Psoas muscle (tissue), 7 donors: ENCODE measurements at regions not wholly inside any gene's neighbourhood (a gene's known extent, or its start where the extent isn't known, plus 50 kb on each side); places are given as distances from the start of the nearest gene placed in this dataset.

ENCODE experiments used
- ATAC-seq, 4 donors: fragments of 200-7000 bp; cut with Tn5 transposase; one replicate each; pipeline ENCODE4 v1.9.1; 2020; ENCODE audit warnings: moderate library complexity in 3 of 4, mild to moderate bottlenecking in 2 of 4
- DNase-seq, 2 donors: peaks; one replicate each; pipeline ENCODE4 v3.0.0-alpha.2; 2020
- H3K27ac ChIP-seq: fragments of 200-600 bp; one replicate; pipeline ENCODE4 v1.8.0; 2022
- H3K27me3 ChIP-seq, 3 donors: fragments of 200-600 bp in 1 of 3; one replicate each; pipeline versions ENCODE4 v1.6.1 to v1.8.0; 2013 to 2022; ENCODE audit warnings: low read length in 2 of 3, mild to moderate bottlenecking in 2 of 3, moderate library complexity in 1 of 3; ENCODE audit not compliant: insufficient read depth in 3 of 3
- H3K36me3 ChIP-seq, 2 donors: fragments of 200-600 bp in 1 of 2; one replicate each; pipeline versions ENCODE4 v1.6.1 to v1.8.0; 2013 to 2022; ENCODE audit warnings: low read depth in 1 of 2, mild to moderate bottlenecking in 1 of 2, moderate library complexity in 1 of 2; ENCODE audit not compliant: insufficient read depth in 1 of 2
- H3K4me1 ChIP-seq: fragments of 200-600 bp; one replicate; pipeline ENCODE4 v1.8.0; 2022
- H3K4me3 ChIP-seq: fragments of 200-600 bp; one replicate; pipeline ENCODE4 v1.8.0; 2022; ENCODE audit warnings: mild to moderate bottlenecking
- H3K9me3 ChIP-seq: fragments of 200-600 bp; one replicate; pipeline ENCODE4 v1.8.0; 2022
- WGBS, 3 donors: extraction: QIAGEN DNeasy Blood & Tissue Kit; methylation state at CpG; one replicate each; pipeline versions ENCODE4 v1.1.6 to v1.1.7; 2013; 5-methylcytosine and 5-hydroxymethylcytosine counted together
- intact Hi-C, 2 donors: fragments of 100-400 bp; cut with DNase I; formaldehyde crosslinking; loops; one replicate each; pipeline versions ENCODE4 v1.11.0 to v1.14.2; 2022
- TF ChIP-seq, protein P1 (sequence below): fragments of 200-600 bp; IDR thresholded peaks from one replicate; pipeline ENCODE4 v1.8.0; 2022; ENCODE audit warnings: antibody characterized with exemption
- donor health status: healthy with polysubstance abuse.
- donor health status: DM: no; HTN: no; CAD: no; lungs with moderate emphysema.
- donor health status: Bipolar disorder and iron deficiency.
- donor health status: healthy.
- donor health status: DM: yes; HTN: yes; CAD: no.
- donor health status: DM: no; HTN: no; CAD: no.
- donor health status: DM: yes; HTN: yes; CAD: no.

DNA sequence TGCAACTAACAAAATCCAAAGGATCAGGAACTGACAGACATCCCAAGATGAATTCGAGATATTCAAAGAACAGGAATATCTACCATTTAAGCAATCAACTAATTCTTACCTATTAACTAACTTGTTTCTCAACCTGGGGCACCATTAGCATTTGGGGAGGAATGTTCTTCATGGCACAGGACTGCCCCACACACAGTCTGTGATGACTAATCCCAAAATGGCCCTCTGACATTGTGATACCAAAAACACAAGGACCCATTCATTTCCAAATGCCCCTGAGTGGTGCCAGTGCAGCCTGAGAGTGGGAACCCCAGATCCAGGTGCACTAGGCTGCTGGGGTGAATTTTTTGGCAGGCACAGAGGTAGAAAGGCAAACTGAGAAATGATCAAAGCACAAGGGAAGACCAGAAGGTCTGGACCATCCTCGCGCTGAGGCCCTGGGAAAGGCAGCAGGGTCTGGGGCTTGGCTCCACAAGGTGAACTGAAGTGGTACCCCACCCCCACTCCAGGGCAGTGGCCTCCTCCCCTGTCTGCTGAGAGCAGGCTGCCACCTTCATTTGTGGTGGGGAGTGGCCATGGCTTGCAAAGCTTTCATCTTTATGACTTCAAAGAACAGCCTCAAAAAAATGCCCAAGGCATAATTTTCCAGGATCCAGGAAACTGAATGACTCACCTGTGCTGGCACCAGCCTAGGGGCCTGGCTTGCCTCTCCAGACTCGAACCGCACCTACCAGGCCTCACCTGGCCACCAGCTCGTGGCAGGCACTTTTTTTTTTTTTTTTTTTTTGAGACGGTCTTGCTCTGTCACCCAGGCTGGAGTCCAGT is 122.4 kb downstream of the BCOR start:
- Histone ChIP-seq H3K9me3 (no peaks in the 10 kb centered on the region), H3K4me3 (no peak overlapping the region), H3K27me3 (no peaks in the 10 kb centered on the region), H3K36me3 (no peaks in the 10 kb centered on the region), H3K27ac (no peak overlapping the region), H3K4me1 (no peaks in the 10 kb centered on the region)
- TF ChIP-seq, protein P1, sequence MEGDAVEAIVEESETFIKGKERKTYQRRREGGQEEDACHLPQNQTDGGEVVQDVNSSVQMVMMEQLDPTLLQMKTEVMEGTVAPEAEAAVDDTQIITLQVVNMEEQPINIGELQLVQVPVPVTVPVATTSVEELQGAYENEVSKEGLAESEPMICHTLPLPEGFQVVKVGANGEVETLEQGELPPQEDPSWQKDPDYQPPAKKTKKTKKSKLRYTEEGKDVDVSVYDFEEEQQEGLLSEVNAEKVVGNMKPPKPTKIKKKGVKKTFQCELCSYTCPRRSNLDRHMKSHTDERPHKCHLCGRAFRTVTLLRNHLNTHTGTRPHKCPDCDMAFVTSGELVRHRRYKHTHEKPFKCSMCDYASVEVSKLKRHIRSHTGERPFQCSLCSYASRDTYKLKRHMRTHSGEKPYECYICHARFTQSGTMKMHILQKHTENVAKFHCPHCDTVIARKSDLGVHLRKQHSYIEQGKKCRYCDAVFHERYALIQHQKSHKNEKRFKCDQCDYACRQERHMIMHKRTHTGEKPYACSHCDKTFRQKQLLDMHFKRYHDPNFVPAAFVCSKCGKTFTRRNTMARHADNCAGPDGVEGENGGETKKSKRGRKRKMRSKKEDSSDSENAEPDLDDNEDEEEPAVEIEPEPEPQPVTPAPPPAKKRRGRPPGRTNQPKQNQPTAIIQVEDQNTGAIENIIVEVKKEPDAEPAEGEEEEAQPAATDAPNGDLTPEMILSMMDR = no peak
- intact Hi-C loops = no loop called here
- DNase-seq (no peak), ATAC-seq (no peak)
- 78 to 90% (median 90%) methylated on average over 5 to 7 of the region's 7 CpGs for WGBS, 3 donors

DNA sequence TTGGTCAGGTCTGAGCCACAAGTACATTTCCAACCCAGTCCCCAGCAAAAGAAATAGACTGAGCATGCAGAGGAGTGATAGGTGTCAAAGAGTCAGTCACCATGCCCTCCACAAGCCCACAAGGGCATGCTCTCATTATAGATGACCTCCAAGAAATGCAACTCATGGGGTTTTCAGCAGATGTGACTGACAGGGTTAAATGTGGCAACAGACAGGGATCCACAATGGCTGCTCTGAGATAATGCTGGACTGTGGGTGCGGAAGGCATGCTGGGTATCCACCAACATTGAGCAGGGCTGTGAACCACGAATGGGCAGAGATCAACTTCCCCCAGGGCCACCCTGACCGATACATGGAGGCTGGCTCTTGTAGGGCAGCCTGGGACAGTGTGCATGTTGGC is 115.8 kb downstream of the BCOR start:
- no peak overlapping the region for H3K27ac ChIP-seq
- 87 to 100% (median 95%) methylated on average over 3 of the region's 3 CpGs for WGBS, 3 donors
- ATAC-seq = no peak

DNA sequence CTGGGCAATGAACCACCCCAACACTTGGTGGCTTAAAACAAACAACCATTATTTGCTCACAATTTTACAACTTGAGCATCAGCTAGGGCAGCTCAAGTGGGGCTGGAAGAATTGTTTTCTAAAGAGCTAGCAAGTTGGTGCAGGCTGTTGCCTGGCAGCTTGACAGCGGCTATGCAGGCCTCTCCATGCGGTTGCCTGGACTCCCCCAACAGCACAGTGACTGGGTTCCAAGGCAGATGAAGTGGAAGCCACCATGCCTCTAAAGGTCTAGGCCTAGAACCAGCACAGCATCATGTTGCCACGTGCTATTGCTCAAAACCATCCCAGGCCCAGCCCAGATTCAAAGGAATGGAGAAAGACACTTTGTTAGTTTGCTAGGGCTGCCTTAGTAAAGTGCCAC is 114.8 kb downstream of the BCOR start:
- intact Hi-C loops = loop anchor here in 1 of 2 donors (10.0 kb wide), 1 partner anchor 282 kb away; no protein-coding TSS in a partner anchor
- DNase-seq (no peak), ATAC-seq (no peak)
- no peak overlapping the region for H3K27ac ChIP-seq
- no peaks in the 10 kb centered on the region for H3K9me3 ChIP-seq
- peaks cover 0 to 5% (median 0%) of the 10 kb centered on the region in 3 donors for H3K27me3 ChIP-seq
- H3K4me3 ChIP-seq = no peak overlapping the region
- peaks cover 3% of the 10 kb centered on the region for H3K4me1 ChIP-seq
- H3K36me3 ChIP-seq = no peaks in the 10 kb centered on the region
- TF ChIP-seq, protein P1 = no peak
- 74 to 77% (median 76%) methylated on average over 3 of the region's 3 CpGs for WGBS, 3 donors

More for the DNA sequence above, 115.8 kb downstream of the BCOR start:
- Histone ChIP-seq H3K9me3 (no peaks in the 10 kb centered on the region), H3K4me1 (peaks cover 3% of the 10 kb centered on the region), H3K36me3 (no peaks in the 10 kb centered on the region), H3K27me3 (peaks cover 0 to 5% (median 0%) of the 10 kb centered on the region in 3 donors), H3K4me3 (no peak overlapping the region)
- intact Hi-C loops = loop anchor here in 1 of 2 donors (10.0 kb wide), 1 partner anchor 283 kb away; no protein-coding TSS in a partner anchor
- DNase-seq = no peak
- TF ChIP-seq, protein P1 = no peak

DNA sequence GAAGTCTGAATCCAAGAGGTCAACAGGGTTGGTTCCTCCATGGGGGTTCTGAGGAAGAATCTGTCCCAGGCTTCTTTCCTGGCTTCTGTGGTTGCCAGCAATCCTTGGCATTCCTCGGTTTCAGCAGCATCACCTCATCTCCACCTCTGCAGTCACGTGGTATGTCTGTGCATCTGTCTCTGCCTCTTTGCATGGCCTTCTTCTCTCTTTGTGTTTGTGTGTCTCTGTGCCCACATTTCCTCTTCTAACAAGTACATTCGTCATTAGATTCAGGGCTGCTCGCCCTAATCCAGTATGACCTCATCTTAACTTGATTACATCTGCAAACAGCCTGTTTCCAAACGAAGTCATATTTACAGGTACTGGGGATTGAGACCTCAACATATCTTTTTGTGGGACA is 114.0 kb downstream of the BCOR start:
- Histone ChIP-seq H3K4me3 (no peak overlapping the region), H3K4me1 (peaks cover 3% of the 10 kb centered on the region), H3K27ac (no peak overlapping the region), H3K27me3 (peaks cover 0 to 5% (median 0%) of the 10 kb centered on the region in 3 donors), H3K9me3 (no peaks in the 10 kb centered on the region), H3K36me3 (no peaks in the 10 kb centered on the region)
- no peak for ATAC-seq
- WGBS, 3 donors = 29 to 59% (median 40%) methylated on average over 4 to 5 of the region's 5 CpGs
- intact Hi-C loops = loop anchor here in 1 of 2 donors (10.0 kb wide), 1 partner anchor 281 kb away; no protein-coding TSS in a partner anchor
- no peak for DNase-seq
- TF ChIP-seq, protein P1 = no peak
